BLaER1 (cell line): ENCODE measurements at regions not wholly inside any gene's neighbourhood (a gene's known extent, or its start where the extent isn't known, plus 50 kb on each side); places are given as distances from the start of the nearest gene placed in this dataset.

Experiments
- H3K27ac ChIP-seq: shearing (Covaris generic); formaldehyde crosslinking; 2 replicates; pipeline ENCODE4 v1.8.1; 2022
- H3K27me3 ChIP-seq: shearing (Covaris generic); formaldehyde crosslinking; 2 replicates; pipeline ENCODE4 v1.8.1; 2022
- H3K36me3 ChIP-seq: shearing (Covaris generic); formaldehyde crosslinking; 2 replicates; pipeline ENCODE4 v1.8.1; 2022
- H3K4me1 ChIP-seq: shearing (Covaris generic); formaldehyde crosslinking; 2 replicates; pipeline ENCODE4 v1.8.1; 2022
- H3K4me2 ChIP-seq: shearing (Covaris generic); formaldehyde crosslinking; 2 replicates; pipeline ENCODE4 v1.8.1; 2022
- H3K4me3 ChIP-seq: shearing (Covaris generic); formaldehyde crosslinking; 2 replicates; pipeline ENCODE4 v1.8.1; 2022
- H3K9ac ChIP-seq: shearing (Covaris generic); formaldehyde crosslinking; 2 replicates; pipeline ENCODE4 v1.8.1; 2022
- H3K9me3 ChIP-seq: shearing (Covaris generic); formaldehyde crosslinking; 2 replicates; pipeline ENCODE4 v1.8.1; 2022
- H4K20me1 ChIP-seq: shearing (Covaris generic); formaldehyde crosslinking; 2 replicates; pipeline ENCODE4 v1.8.1; 2022
- Cebpa-rat ChIP-seq: shearing (Covaris generic); IDR thresholded peaks from 2 replicates; pipeline ENCODE4 v1.8.1; 2022

GRCh38 chr1:83773059-83773458 is 225.9 kb downstream of the TTLL7 start:
- no peak overlapping the region for H3K27ac ChIP-seq
- no peaks in the 10 kb centered on the region for H4K20me1 ChIP-seq
- TF ChIP-seq Cebpa-rat = no peak
- no peaks in the 10 kb centered on the region for H3K27me3 ChIP-seq
- H3K4me3 ChIP-seq = no peak overlapping the region
- no peaks in the 10 kb centered on the region for H3K9me3 ChIP-seq
- no peak overlapping the region for H3K4me2 ChIP-seq
- H3K4me1 ChIP-seq = no peaks in the 10 kb centered on the region
- no peak overlapping the region for H3K9ac ChIP-seq
- H3K36me3 ChIP-seq = no peaks in the 10 kb centered on the region

- no peaks in the 10 kb centered on the region for H4K20me1 ChIP-seq
- no peaks in the 10 kb centered on the region for H3K9me3 ChIP-seq
- H3K4me1 ChIP-seq = no peaks in the 10 kb centered on the region; the same call in 1 of the 2 replicates
- H3K4me3 ChIP-seq = no peak overlapping the region
- H3K36me3 ChIP-seq = no peaks in the 10 kb centered on the region
- no peak for TF ChIP-seq Cebpa-rat
- H3K9ac ChIP-seq = no peak overlapping the region
- no peak overlapping the region for H3K27ac ChIP-seq
- H3K4me2 ChIP-seq = no peak overlapping the region
- H3K27me3 ChIP-seq = no peaks in the 10 kb centered on the region
Observed at GRCh38 chr1:83770319-83770661, 228.6 kb downstream of the TTLL7 start.

GRCh38 chr1:83769594-83770318 is 229.2 kb downstream of the TTLL7 start:
- Histone ChIP-seq H3K9ac (no peak overlapping the region), H3K36me3 (no peaks in the 10 kb centered on the region), H3K4me2 (no peak overlapping the region), H3K9me3 (no peaks in the 10 kb centered on the region), H3K4me1 (no peaks in the 10 kb centered on the region; the same call in 1 of the 2 replicates), H3K4me3 (no peak overlapping the region), H4K20me1 (no peaks in the 10 kb centered on the region), H3K27me3 (no peaks in the 10 kb centered on the region), H3K27ac (no peak overlapping the region)
- TF ChIP-seq Cebpa-rat = no peak

- Histone ChIP-seq H3K4me3 (no peak overlapping the region), H4K20me1 (no peaks in the 10 kb centered on the region), H3K36me3 (no peaks in the 10 kb centered on the region), H3K4me2 (no peak overlapping the region), H3K9me3 (no peaks in the 10 kb centered on the region), H3K4me1 (no peaks in the 10 kb centered on the region; the same call in 1 of the 2 replicates), H3K27ac (no peak overlapping the region), H3K9ac (no peak overlapping the region), H3K27me3 (no peaks in the 10 kb centered on the region)
- no peak for TF ChIP-seq Cebpa-rat
Observed at GRCh38 chr1:83769072-83769471, 229.9 kb downstream of the TTLL7 start.

- no peak overlapping the region for H3K4me2 ChIP-seq
- no peaks in the 10 kb centered on the region for H4K20me1 ChIP-seq
- H3K9me3 ChIP-seq = no peaks in the 10 kb centered on the region
- H3K4me1 ChIP-seq = peaks cover under 1% of the 10 kb centered on the region; the same call in 1 of the 2 replicates
- no peaks in the 10 kb centered on the region for H3K36me3 ChIP-seq
- no peaks in the 10 kb centered on the region for H3K27me3 ChIP-seq
- H3K9ac ChIP-seq = no peak overlapping the region
- no peak overlapping the region for H3K27ac ChIP-seq
- no peak overlapping the region for H3K4me3 ChIP-seq
- TF ChIP-seq Cebpa-rat = no peak
Observed at GRCh38 chr1:83766241-83766691, 232.7 kb downstream of the TTLL7 start.

GRCh38 chr1:83765125-83765524 is 233.8 kb downstream of the TTLL7 start:
- TF ChIP-seq Cebpa-rat = no peak
- H4K20me1 ChIP-seq = no peaks in the 10 kb centered on the region
- H3K4me2 ChIP-seq = no peak overlapping the region
- no peak overlapping the region for H3K9ac ChIP-seq
- H3K4me3 ChIP-seq = no peak overlapping the region
- H3K27me3 ChIP-seq = no peaks in the 10 kb centered on the region
- H3K27ac ChIP-seq = no peak overlapping the region
- peaks cover 10% of the 10 kb centered on the region for H3K4me1 ChIP-seq
- H3K36me3 ChIP-seq = no peaks in the 10 kb centered on the region
- no peaks in the 10 kb centered on the region for H3K9me3 ChIP-seq

GRCh38 chr1:83764209-83764608 is 234.7 kb downstream of the TTLL7 start:
- H3K27ac ChIP-seq = no peak overlapping the region

GRCh38 chr1:83763361-83764095 is 235.4 kb downstream of the TTLL7 start:
- no peak overlapping the region for H3K4me2 ChIP-seq
- H3K27me3 ChIP-seq = no peaks in the 10 kb centered on the region
- H4K20me1 ChIP-seq = no peaks in the 10 kb centered on the region
- no peak overlapping the region for H3K4me3 ChIP-seq
- no peak overlapping the region for H3K9ac ChIP-seq
- H3K27ac ChIP-seq = no peak overlapping the region
- TF ChIP-seq Cebpa-rat = no peak
- H3K9me3 ChIP-seq = no peaks in the 10 kb centered on the region
- peaks cover 10% of the 10 kb centered on the region for H3K4me1 ChIP-seq
- no peaks in the 10 kb centered on the region for H3K36me3 ChIP-seq

More at GRCh38 chr1:83764209-83764608, 234.7 kb downstream of the TTLL7 start:
- Histone ChIP-seq H3K9ac (no peak overlapping the region), H3K27me3 (no peaks in the 10 kb centered on the region), H4K20me1 (no peaks in the 10 kb centered on the region), H3K4me3 (no peak overlapping the region), H3K4me2 (no peak overlapping the region), H3K36me3 (no peaks in the 10 kb centered on the region), H3K4me1 (peaks cover 10% of the 10 kb centered on the region), H3K9me3 (no peaks in the 10 kb centered on the region)
- no peak for TF ChIP-seq Cebpa-rat

GRCh38 chr1:83762416-83762815 is 236.5 kb downstream of the TTLL7 start:
- H3K9ac ChIP-seq = no peak overlapping the region
- H3K4me1 ChIP-seq = peaks cover 10% of the 10 kb centered on the region
- no peaks in the 10 kb centered on the region for H3K36me3 ChIP-seq
- TF ChIP-seq Cebpa-rat = no peak
- no peaks in the 10 kb centered on the region for H3K27me3 ChIP-seq
- no peaks in the 10 kb centered on the region for H4K20me1 ChIP-seq
- no peak overlapping the region for H3K27ac ChIP-seq
- no peak overlapping the region for H3K4me2 ChIP-seq
- no peaks in the 10 kb centered on the region for H3K9me3 ChIP-seq
- H3K4me3 ChIP-seq = no peak overlapping the region

GRCh38 chr1:83762039-83762365 is 236.9 kb downstream of the TTLL7 start:
- Histone ChIP-seq H3K9ac (no peak overlapping the region), H4K20me1 (no peaks in the 10 kb centered on the region), H3K27ac (no peak overlapping the region), H3K4me2 (no peak overlapping the region), H3K27me3 (no peaks in the 10 kb centered on the region), H3K4me3 (no peak overlapping the region), H3K4me1 (peaks cover 10% of the 10 kb centered on the region), H3K36me3 (no peaks in the 10 kb centered on the region), H3K9me3 (no peaks in the 10 kb centered on the region)
- no peak for TF ChIP-seq Cebpa-rat
